ENCODE measurements at regions not wholly inside any gene's neighbourhood (a gene's known extent, or its start where the extent isn't known, plus 50 kb on each side); places are given as distances from the start of the nearest gene placed in this dataset.

DNA sequence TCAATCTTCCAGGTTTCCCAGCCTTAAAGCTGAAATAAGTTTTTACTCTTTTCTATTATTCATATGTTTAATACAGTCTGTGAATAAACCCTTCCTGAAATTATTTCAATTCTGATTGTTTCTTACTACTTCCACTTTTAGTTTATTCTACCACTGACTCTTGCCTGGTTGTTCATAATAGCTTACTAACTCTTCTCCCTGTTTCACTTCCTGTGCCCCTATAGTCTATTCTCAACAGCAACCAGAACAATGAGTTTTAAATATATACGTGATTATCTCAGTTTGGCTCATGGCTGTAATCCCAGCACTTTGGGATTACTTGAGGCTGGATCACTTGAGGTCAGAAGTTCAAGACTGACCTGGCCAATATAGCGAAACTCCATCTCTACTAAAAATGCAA lies 408.0 kb upstream of the SPOCK3 start:
- ChIA-PET CTCF (interaction anchor here (1.2 kb wide), 2 partner anchors 19 to 21 kb away, joined by 3 read pairs; no protein-coding TSS in a partner anchor), SMC1A (ENCODE audit: uncharacterized antibody, unreplicated experiment) (interaction anchor here (0.6 to 1.2 kb wide), 3 partner anchors 11 to 879 kb away, joined by 3 to 4 read pairs (median 4); no protein-coding TSS in a partner anchor), POLR2A (no interaction called here), RAD21 (ENCODE audit: unreplicated experiment) (interaction anchor here (1.1 kb wide), 1 partner anchor 19 kb away, joined by 3 read pairs; no protein-coding TSS in a partner anchor)
- Histone ChIP-seq H3K9ac (ENCODE audit: control insufficient read depth, insufficient read depth, low read length) (no peak overlapping the region), H3K27ac (ENCODE audit: control insufficient read depth, insufficient read depth) (no peak overlapping the region), H3K79me2 (ENCODE audit: control insufficient read depth, insufficient read depth, low read length) (no peaks in the 10 kb centered on the region), H3K4me2 (ENCODE audit: control insufficient read depth, insufficient read depth) (no peak overlapping the region), H3K36me3 (ENCODE audit: control insufficient read depth in 2 of 2, insufficient read depth in 2 of 2, low read length in 1 of 2) (no peaks in the 10 kb centered on the region), H3K4me1 (ENCODE audit: control insufficient read depth, insufficient read depth, low read length) (no peaks in the 10 kb centered on the region), H3K27me3 (replicated peaks in 1 of 2; ENCODE audit: control insufficient read depth in 2 of 2, insufficient read depth in 2 of 2, low read length in 1 of 2) (no peaks in the 10 kb centered on the region), H2AFZ (ENCODE audit: control insufficient read depth, low read depth, low read length) (no peak overlapping the region), H3K9me3 (replicated peaks; ENCODE audit: control insufficient read depth, insufficient read depth, low read length) (no peaks in the 10 kb centered on the region), H3K4me3 (no peak overlapping the region), H4K20me1 (ENCODE audit: control insufficient read depth, insufficient read depth) (no peaks in the 10 kb centered on the region)
- FAIRE-seq (no peak), ATAC-seq (peak; percentile 79), DNase-seq (ENCODE audit: low read depth, low spot score) (no peak)
- no TSS peak for BruUV-seq (replicated peaks)
- TF ChIP-seq IKZF2 (IDR thresholded peaks at IDR 0.05) = peak; percentile 36 to 46; a peak in 1 of 4 replicates
- TF ChIP-seq, protein P1, sequence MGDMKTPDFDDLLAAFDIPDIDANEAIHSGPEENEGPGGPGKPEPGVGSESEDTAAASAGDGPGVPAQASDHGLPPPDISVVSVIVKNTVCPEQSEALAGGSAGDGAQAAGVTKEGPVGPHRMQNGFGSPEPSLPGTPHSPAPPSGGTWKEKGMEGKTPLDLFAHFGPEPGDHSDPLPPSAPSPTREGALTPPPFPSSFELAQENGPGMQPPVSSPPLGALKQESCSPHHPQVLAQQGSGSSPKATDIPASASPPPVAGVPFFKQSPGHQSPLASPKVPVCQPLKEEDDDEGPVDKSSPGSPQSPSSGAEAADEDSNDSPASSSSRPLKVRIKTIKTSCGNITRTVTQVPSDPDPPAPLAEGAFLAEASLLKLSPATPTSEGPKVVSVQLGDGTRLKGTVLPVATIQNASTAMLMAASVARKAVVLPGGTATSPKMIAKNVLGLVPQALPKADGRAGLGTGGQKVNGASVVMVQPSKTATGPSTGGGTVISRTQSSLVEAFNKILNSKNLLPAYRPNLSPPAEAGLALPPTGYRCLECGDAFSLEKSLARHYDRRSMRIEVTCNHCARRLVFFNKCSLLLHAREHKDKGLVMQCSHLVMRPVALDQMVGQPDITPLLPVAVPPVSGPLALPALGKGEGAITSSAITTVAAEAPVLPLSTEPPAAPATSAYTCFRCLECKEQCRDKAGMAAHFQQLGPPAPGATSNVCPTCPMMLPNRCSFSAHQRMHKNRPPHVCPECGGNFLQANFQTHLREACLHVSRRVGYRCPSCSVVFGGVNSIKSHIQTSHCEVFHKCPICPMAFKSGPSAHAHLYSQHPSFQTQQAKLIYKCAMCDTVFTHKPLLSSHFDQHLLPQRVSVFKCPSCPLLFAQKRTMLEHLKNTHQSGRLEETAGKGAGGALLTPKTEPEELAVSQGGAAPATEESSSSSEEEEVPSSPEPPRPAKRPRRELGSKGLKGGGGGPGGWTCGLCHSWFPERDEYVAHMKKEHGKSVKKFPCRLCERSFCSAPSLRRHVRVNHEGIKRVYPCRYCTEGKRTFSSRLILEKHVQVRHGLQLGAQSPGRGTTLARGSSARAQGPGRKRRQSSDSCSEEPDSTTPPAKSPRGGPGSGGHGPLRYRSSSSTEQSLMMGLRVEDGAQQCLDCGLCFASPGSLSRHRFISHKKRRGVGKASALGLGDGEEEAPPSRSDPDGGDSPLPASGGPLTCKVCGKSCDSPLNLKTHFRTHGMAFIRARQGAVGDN (IDR thresholded peaks at IDR 0.05) = peak; percentile 26; the same call in 1 of the 2 replicates
- no peak for TF ChIP-seq RB1 (IDR thresholded peaks at IDR 0.05; ENCODE audit: borderline replicate concordance)
- TF ChIP-seq SREBF2 (IDR thresholded peaks at IDR 0.05; ENCODE audit: low read length) = no peak
- TF ChIP-seq RBBP5 (conservative IDR thresholded peaks at IDR 0.05) = no peak
- no peak for TF ChIP-seq FOS (IDR thresholded peaks at IDR 0.05; ENCODE audit: borderline replicate concordance, extremely low read depth, insufficient read length)
- no peak for TF ChIP-seq NFYB (IDR thresholded peaks at IDR 0.05; ENCODE audit: insufficient read depth, low read depth, low read length)
- TF ChIP-seq BCL11A (IDR thresholded peaks at IDR 0.05; ENCODE audit: low read depth, low read length) = no peak
- peak; percentile 20 for TF ChIP-seq MEF2B (IDR thresholded peaks at IDR 0.05; ENCODE audit: partially characterized antibody, poor library complexity, severe bottlenecking)
- no peak for TF ChIP-seq NFIC (IDR thresholded peaks at IDR 0.05; ENCODE audit: low read depth, low read length)
- peak; percentile 19; the same call in 1 of the 2 replicates for TF ChIP-seq SPI1 (IDR thresholded peaks at IDR 0.05; ENCODE audit: borderline replicate concordance, insufficient read depth, low read depth, low read length)
- WGBS (ENCODE audit: insufficient coverage, insufficient replicate concordance, low lambda C conversion rate, missing lambda C conversion rate) = 43% methylated on average over 2 of the region's 2 CpGs
- intact Hi-C loops (cut with micrococcal nuclease; ENCODE audit: unreplicated experiment) = no loop called here
- in situ Hi-C loops (cut with MboI) = no loop called here

All from GM12878 (cell line).